ENCODE measurements at regions not wholly inside any gene's neighbourhood (a gene's known extent, or its start where the extent isn't known, plus 50 kb on each side); places are given as distances from the start of the nearest gene placed in this dataset.

GRCh38 chr4:164215113-164215741 lies 538.7 kb upstream of the SMIM31 start:
- Histone ChIP-seq H3K9me3 (ENCODE audit: low read depth) (no peaks in the 10 kb centered on the region), H3K4me2 (no peak overlapping the region), H2AFZ (replicated peaks) (no peak overlapping the region), H3K4me3 (no peak overlapping the region), H3K4me1 (no peaks in the 10 kb centered on the region), H3F3A (ENCODE audit: low read depth) (no peaks in the 10 kb centered on the region), H3K79me2 (ENCODE audit: low read depth) (no peaks in the 10 kb centered on the region), H3K9ac (no peak overlapping the region), H4K20me1 (ENCODE audit: low read depth) (no peaks in the 10 kb centered on the region), H3K27ac (no peak overlapping the region), H3K27me3 (no peaks in the 10 kb centered on the region), H3K36me3 (no peaks in the 10 kb centered on the region)
- no peak for DNase-seq (ENCODE audit: low spot score)
- H3K27me3 Mint-ChIP-seq (ENCODE audit: insufficient read depth, low read depth), result peaks cover 4% of the 10 kb centered on the region
- peaks cover 4% of the 10 kb centered on the region for H3K9me3 Mint-ChIP-seq
- TF ChIP-seq EZH2phosphoT487 (IDR thresholded peaks at IDR 0.05) (no peak), EZH2 (IDR thresholded peaks at IDR 0.05) (no peak)
- TF ChIP-seq, protein P1, sequence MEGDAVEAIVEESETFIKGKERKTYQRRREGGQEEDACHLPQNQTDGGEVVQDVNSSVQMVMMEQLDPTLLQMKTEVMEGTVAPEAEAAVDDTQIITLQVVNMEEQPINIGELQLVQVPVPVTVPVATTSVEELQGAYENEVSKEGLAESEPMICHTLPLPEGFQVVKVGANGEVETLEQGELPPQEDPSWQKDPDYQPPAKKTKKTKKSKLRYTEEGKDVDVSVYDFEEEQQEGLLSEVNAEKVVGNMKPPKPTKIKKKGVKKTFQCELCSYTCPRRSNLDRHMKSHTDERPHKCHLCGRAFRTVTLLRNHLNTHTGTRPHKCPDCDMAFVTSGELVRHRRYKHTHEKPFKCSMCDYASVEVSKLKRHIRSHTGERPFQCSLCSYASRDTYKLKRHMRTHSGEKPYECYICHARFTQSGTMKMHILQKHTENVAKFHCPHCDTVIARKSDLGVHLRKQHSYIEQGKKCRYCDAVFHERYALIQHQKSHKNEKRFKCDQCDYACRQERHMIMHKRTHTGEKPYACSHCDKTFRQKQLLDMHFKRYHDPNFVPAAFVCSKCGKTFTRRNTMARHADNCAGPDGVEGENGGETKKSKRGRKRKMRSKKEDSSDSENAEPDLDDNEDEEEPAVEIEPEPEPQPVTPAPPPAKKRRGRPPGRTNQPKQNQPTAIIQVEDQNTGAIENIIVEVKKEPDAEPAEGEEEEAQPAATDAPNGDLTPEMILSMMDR (IDR thresholded peaks at IDR 0.05), result no peak
- H3K4me3 Mint-ChIP-seq, result no peak overlapping the region
- H3K27ac Mint-ChIP-seq, result no peak overlapping the region
- H3K36me3 Mint-ChIP-seq, result peaks cover 2% of the 10 kb centered on the region
- no peaks in the 10 kb centered on the region for H3K4me1 Mint-ChIP-seq

DNA sequence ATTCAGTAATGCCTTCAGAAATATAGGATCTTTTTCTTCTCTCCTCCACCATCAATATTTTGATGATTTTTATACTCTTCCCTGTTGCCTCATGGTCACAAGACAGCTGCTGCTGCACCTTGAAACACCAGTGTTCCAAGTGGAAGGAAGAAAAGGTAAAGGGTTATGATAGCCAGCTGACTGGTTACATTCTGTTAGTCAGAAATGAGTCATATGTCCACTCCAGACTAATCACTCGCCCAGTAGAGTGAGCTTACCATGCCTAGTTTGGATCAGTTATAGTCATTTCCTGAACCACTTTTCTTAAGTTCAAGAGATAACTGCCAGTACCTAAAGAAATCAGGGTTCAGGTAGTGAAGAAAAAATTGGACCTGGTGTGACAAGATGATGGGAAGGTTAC lies 532.3 kb upstream of the SMIM31 start:
- no peak overlapping the region for H2AFZ ChIP-seq (replicated peaks)
- H3F3A ChIP-seq (ENCODE audit: low read depth), result no peaks in the 10 kb centered on the region
- no peaks in the 10 kb centered on the region for H3K27me3 ChIP-seq
- Mint-ChIP-seq H3K27ac (no peak overlapping the region), H3K4me3 (no peak overlapping the region), H3K9me3 (peaks cover 4% of the 10 kb centered on the region), H3K36me3 (peaks cover 2% of the 10 kb centered on the region), H3K4me1 (no peaks in the 10 kb centered on the region), H3K27me3 (ENCODE audit: insufficient read depth, low read depth) (peaks cover 4% of the 10 kb centered on the region)
- DNase-seq (ENCODE audit: low spot score), result no peak
- H3K4me3 ChIP-seq, result no peak overlapping the region
- H3K4me2 ChIP-seq, result no peak overlapping the region
- no peaks in the 10 kb centered on the region for H3K36me3 ChIP-seq
- no peak overlapping the region for H3K27ac ChIP-seq
- TF ChIP-seq, protein P1 (IDR thresholded peaks at IDR 0.05), result no peak
- TF ChIP-seq EZH2 (IDR thresholded peaks at IDR 0.05), result no peak
- no peak overlapping the region for H3K9ac ChIP-seq
- H3K4me1 ChIP-seq, result peaks cover 12% of the 10 kb centered on the region
- H4K20me1 ChIP-seq (ENCODE audit: low read depth), result no peaks in the 10 kb centered on the region
- H3K9me3 ChIP-seq (ENCODE audit: low read depth), result no peaks in the 10 kb centered on the region
- H3K79me2 ChIP-seq (ENCODE audit: low read depth), result no peaks in the 10 kb centered on the region

DNA sequence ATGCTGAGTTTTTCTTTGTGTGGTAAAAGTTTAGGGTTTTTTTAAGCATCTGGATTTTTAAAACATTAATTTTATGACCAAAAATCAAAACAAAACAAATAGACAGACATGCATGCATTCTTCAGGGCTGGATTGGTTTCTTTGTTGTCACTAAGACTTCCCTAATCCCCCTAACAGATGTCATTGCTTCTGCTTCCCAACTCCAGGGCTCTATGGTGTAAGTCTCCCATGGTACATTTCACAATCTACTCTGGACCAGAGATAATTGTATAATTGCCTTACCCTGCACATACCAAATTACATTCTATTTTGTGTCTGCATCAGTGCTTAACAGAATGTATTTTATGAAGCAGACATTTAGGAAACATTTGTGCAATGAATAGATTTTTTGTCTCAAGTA lies 529.1 kb upstream of the SMIM31 start:
- no peak overlapping the region for H2AFZ ChIP-seq (replicated peaks)
- no peaks in the 10 kb centered on the region for H3K4me1 Mint-ChIP-seq
- no peaks in the 10 kb centered on the region for H3K79me2 ChIP-seq (ENCODE audit: low read depth)
- no peaks in the 10 kb centered on the region for H3K36me3 Mint-ChIP-seq
- H3F3A ChIP-seq (ENCODE audit: low read depth), result no peaks in the 10 kb centered on the region
- H4K20me1 ChIP-seq (ENCODE audit: low read depth), result no peaks in the 10 kb centered on the region
- TF ChIP-seq EZH2 (IDR thresholded peaks at IDR 0.05) (no peak), EZH2phosphoT487 (IDR thresholded peaks at IDR 0.05) (no peak)
- TF ChIP-seq, protein P1 (IDR thresholded peaks at IDR 0.05), result no peak
- no peak overlapping the region for H3K27ac Mint-ChIP-seq
- DNase-seq (ENCODE audit: low spot score), result peak; percentile 53
- H3K9me3 Mint-ChIP-seq, result no peaks in the 10 kb centered on the region
- H3K4me1 ChIP-seq, result peaks cover 12% of the 10 kb centered on the region
- H3K9ac ChIP-seq, result no peak overlapping the region
- no peaks in the 10 kb centered on the region for H3K9me3 ChIP-seq (ENCODE audit: low read depth)
- H3K27me3 Mint-ChIP-seq (ENCODE audit: insufficient read depth, low read depth), result no peaks in the 10 kb centered on the region
- H3K27me3 ChIP-seq, result no peaks in the 10 kb centered on the region
- no peak overlapping the region for H3K27ac ChIP-seq
- no peak overlapping the region for H3K4me3 Mint-ChIP-seq
- no peaks in the 10 kb centered on the region for H3K36me3 ChIP-seq
- no peak overlapping the region for H3K4me3 ChIP-seq
- H3K4me2 ChIP-seq, result no peak overlapping the region
